SH-SY5Y (cell line): ENCODE measurements at regions not wholly inside any gene's neighbourhood (a gene's known extent, or its start where the extent isn't known, plus 50 kb on each side); places are given as distances from the start of the nearest gene placed in this dataset.

ENCODE experiments used
- GATA2 ChIP-seq: IDR thresholded peaks from 2 replicates; pipeline ENCODE4 v1.6.1; 2011; ENCODE audit warnings: mild to moderate bottlenecking, low read depth, low read length
- GATA3 ChIP-seq: IDR thresholded peaks from 2 replicates; pipeline ENCODE4 v1.6.1; 2011; ENCODE audit warnings: low read depth, mild to moderate bottlenecking, low read length, moderate library complexity

DNA sequence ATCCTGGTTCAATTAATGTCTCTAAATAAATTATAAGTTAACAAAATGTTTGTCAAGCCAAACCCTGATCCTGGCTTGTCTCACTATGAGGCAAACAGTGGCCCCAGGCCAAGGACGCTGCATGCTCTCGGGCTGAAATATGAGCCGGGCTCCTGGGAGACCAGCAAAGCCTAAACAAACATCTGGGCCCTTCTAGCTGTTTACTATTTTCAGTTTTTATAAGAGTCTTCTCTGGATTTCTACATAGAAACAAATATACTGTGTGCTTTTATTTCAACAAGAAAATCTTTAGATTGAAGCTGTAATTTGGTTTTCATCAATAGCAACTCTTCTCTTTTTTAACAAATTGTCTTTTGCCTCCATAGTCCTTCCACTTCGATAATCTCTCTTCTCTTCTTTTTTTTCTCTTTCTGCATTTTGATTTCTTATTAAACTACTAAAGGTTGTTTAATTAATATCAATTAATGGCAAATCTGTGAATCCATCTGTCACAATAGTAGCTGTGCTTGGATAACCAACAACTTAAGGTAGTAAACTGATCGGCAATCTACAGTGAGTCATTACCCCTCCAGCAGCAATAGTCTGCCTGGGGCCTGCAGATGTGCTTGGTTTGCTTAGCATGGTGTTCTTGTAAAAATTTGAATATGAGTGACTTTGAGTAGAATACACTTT lies 83.3 kb upstream of the DNAJC1 start:
- TF ChIP-seq GATA3 (no peak), GATA2 (no peak)

DNA sequence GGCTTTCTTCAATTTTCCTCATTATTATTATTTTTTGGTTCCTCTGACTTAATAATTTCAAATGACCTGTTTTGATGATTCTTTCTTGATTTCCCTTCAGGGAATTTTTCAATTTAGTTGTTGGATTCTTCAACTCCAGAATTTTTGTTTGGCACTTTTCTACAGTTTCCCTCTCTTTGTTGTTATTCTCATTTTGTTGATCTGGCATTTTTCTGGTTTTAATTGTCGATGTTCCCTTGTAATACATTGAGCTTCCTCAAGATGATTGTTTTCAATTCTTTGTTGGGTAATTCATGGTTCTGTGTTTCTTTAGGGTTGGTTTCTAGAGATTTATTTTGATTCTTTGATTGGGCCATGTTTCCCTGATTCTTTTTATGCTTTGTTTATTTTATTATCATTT lies 67.8 kb upstream of the DNAJC1 start:
- TF ChIP-seq GATA3 (no peak), GATA2 (no peak)

DNA sequence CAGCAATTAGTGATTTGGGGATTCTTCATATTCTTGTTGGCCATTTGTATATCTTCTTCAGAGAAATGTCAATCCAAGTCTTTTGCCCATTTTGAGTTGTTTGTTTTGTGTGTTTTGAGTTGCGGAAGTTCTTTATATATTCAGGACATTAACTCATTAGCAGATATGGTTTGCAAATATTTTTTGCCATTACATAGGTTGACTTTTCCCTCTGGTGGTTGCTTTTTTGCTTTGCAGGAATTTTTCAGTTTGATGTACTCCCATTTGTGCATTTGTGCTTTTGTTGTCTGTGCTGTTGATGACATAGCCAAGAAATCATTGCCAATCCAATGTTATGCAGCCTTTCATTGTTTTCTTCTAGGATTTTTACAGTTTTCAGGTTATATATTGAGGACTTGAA lies 63.6 kb upstream of the DNAJC1 start:
- TF ChIP-seq GATA3 (no peak), GATA2 (no peak)

DNA sequence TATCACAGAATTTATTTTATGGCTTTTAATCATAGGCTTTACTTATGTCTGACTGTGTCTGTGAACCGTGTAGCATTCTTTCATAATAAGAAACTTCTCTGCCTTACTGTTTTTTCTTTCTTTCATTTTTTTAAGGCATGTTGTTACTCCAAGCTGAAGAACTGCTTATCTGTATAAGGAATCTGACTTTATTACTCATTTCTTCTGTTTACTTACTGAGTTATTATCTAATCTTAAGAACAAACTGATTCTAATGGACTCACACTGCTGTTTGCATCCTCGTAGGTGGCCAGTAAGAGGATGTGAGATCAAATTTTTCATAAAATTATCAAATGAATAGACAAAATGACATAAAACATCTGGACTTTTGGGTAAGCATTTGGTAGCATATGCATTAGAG lies 54.7 kb upstream of the DNAJC1 start:
- TF ChIP-seq GATA2 (no peak), GATA3 (no peak)

DNA sequence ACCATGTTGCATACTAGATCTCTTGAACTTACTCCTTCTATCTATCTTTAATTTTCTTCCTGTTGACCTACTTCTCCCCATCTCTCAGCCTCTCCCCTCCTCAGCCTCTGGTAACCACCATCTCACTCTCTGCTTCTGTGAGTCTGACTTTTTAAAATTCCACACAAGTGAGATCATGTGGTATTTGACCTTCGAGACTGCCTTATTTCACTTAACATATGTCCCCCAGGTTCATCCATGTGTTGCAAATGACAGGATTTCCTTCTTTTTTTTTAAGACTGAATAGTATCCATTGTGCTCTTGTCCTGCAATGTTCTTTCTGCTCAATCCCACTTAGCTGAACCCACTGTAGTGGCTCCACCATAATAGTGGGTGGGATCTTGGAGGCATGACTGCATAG lies 51.4 kb upstream of the DNAJC1 start:
- no peak for TF ChIP-seq GATA3
- no peak for TF ChIP-seq GATA2
